Kidney epithelial cell (primary cell): ENCODE measurements at regions not wholly inside any gene's neighbourhood (a gene's known extent, or its start where the extent isn't known, plus 50 kb on each side); places are given as distances from the start of the nearest gene placed in this dataset.

Experiments used
- DNase-seq: peaks from one replicate; pipeline ENCODE4 v3.0.0-alpha.2; 2010; ENCODE audit warnings: low read depth
- H3K27me3 ChIP-seq: 2 replicates; pipeline ENCODE4 v1.6.0; 2011; ENCODE audit warnings: low read length; ENCODE audit not compliant: control insufficient read depth, insufficient read depth
- H3K36me3 ChIP-seq: 2 replicates; pipeline ENCODE4 v1.5.1; 2011; ENCODE audit warnings: low read length; ENCODE audit not compliant: control insufficient read depth, insufficient read depth
- H3K4me3 ChIP-seq: 2 replicates; pipeline ENCODE4 v1.5.1; 2011; ENCODE audit warnings: low read depth, mild to moderate bottlenecking, control low read depth, low read length
- CTCF ChIP-seq: IDR thresholded peaks from 2 replicates; pipeline ENCODE4 v1.5.1; 2011; ENCODE audit warnings: mild to moderate bottlenecking, moderate library complexity, low read length, control low read depth, inconsistent platforms; ENCODE audit not compliant: insufficient read depth, poor library complexity, severe bottlenecking

DNA sequence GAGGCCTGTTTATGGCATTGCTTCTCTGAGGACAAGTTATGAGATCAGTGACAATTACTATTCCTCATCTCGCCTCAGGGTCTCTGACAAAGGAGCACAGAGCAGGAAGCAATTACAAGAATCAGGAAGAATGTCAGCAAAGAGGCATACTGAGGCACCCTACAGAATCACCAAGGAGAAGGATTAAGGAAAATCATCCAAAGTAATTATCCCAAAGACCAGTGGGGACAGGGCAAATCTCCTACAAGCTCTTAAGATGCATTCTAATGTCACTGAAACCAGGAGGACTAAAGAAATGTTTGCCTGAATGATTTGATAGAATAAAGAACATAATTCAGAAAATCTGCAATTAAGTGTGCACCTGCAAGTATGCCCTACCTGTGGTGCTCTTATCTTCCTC lies 206.2 kb downstream of the RCHY1 start:
- no peak overlapping the region for H3K4me3 ChIP-seq
- no peak for DNase-seq
- no peaks in the 10 kb centered on the region for H3K27me3 ChIP-seq
- no peaks in the 10 kb centered on the region for H3K36me3 ChIP-seq
- TF ChIP-seq CTCF = no peak

DNA sequence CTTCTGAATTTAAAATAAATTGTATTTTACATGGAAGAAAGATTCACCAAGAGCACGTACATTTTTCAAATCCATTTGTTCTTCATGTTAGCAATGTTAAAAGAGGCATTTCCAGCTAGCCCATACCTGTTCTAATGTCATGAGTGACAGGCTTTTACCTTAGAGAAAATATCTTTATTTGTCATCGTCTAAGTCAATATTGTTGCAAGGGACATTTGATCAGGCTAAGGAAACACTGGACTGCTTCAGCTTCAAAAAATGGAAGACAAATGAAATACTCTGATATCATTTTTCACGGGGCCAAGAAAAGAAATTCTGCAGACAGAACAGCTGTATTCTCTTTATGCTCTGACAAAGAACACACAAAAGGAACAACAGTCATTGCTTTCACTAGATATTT lies 207.7 kb downstream of the RCHY1 start:
- Histone ChIP-seq H3K27me3 (no peaks in the 10 kb centered on the region), H3K4me3 (no peak overlapping the region), H3K36me3 (no peaks in the 10 kb centered on the region)
- no peak for DNase-seq
- TF ChIP-seq CTCF = no peak

GRCh38 chr4:75302648-75303047 lies 211.6 kb downstream of the RCHY1 start:
- H3K4me3 ChIP-seq = no peak overlapping the region
- no peaks in the 10 kb centered on the region for H3K27me3 ChIP-seq
- DNase-seq = no peak
- no peaks in the 10 kb centered on the region for H3K36me3 ChIP-seq
- no peak for TF ChIP-seq CTCF

DNA sequence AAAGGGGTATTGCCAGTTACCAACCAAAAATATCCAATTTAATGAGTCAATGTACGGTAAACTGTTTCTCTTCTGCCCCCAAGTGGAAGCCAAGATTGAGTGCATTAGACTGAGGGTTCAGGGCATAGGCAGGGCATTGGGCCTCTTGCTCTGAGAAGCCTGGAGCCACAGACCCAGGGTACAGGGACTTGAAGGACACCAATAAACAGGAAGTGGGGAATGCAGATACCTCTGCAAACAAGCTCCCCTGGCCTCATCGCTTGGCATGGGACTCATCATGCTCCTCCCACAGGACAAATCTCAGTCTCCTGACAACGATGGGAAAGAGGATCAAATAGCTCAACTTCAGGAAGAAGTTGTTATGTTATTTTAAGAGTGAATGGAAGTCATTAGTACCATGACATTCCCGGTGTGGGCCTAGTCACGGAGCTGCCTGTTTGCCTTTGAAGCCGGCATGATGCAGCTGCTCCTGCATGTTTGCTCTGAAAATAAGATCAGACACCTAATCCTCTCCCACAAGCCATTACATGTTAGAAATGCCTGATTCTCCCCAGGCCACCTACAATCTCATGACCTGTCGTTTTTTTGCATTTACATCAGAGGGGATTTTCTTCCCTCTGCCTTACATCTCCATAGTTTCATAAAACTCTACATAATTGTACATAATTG lies 224.2 kb downstream of the RCHY1 start:
- H3K4me3 ChIP-seq = no peak overlapping the region
- peak; percentile 38 for TF ChIP-seq CTCF
- no peaks in the 10 kb centered on the region for H3K27me3 ChIP-seq
- DNase-seq = no peak
- H3K36me3 ChIP-seq = no peaks in the 10 kb centered on the region

DNA sequence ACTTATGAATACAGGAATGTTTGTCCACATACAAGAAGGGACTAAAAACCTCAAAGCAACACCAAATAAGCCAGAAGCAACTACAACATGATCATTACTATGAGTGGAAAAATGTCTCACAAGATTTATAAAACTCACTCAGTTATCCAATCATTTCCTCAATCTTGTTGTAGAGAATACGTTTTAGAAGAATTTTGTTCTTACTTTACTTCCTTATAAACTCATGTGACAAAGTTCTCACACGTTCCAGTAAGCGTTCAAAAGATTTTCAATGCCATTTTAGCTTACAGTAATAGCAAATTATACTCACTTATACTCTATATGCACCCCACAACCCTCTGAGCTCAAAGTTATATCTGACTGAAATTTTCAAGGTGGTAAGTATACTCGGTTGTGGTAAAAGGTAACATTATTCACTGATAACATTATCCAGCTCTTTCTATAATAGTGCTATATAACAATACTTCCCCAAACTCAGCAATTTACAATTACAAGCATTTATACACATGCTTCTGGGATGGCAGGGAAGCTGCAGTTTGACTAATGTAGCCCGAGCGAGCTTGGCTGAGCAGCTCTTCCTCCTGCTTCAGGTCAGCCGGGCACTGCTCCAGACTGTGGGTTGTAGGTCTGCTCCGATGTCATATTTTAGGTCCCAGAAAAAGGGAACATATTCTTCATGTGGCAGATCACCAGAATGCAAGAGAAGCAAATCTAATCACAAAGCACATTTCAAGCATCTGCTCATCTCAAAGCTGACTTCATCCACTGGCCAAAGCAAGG lies 226.3 kb downstream of the RCHY1 start:
- no peak for TF ChIP-seq CTCF
- H3K4me3 ChIP-seq = no peak overlapping the region
- H3K27me3 ChIP-seq = no peaks in the 10 kb centered on the region
- H3K36me3 ChIP-seq = no peaks in the 10 kb centered on the region
- DNase-seq = no peak
